H4 (cell line): ENCODE measurements at regions not wholly inside any gene's neighbourhood (a gene's known extent, or its start where the extent isn't known, plus 50 kb on each side); places are given as distances from the start of the nearest gene placed in this dataset.

Experiments
- DNase-seq: peaks from one replicate; pipeline ENCODE4 v3.0.0-alpha.2; 2015; ENCODE audit warnings: low spot score

DNA sequence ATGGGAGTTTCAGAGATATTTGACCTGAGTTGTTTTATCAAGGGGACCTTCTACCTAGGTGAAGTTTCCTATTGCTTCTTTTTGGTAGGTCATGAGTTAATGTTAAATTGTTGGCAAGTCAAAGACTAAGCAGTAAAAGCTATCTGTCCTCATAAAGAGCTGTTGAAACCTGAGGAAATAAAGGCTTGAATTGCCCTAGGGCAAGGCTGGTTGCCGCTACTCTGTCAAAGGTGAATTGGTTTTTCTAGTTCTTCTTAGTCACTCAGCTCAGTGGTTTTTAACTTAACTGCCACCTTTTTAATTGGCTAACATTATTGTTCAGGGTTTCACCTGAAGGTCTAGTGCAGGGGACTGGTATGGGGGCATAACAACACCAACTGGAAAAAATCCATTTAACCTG, 441.6 kb upstream of the FBXO33 start:
- DNase-seq = no peak

DNA sequence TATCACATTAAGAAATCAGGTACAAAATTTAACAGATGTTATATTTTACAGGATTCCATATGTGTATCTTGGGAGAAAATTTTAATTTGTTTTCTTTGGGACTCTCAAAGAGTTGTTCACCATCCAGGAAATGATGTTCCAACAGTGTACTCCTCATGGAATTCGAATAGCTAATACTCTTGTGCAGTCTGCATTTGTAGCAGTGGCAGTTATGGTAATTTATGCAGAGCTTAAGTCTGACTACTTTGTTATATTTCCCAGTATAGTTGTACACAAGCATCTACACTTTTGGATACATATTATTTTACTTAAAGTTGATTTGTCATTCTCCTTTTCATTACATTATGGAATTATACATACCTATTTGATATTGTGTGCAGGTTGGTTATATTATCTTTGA, 436.7 kb upstream of the FBXO33 start:
- DNase-seq = no peak

DNA sequence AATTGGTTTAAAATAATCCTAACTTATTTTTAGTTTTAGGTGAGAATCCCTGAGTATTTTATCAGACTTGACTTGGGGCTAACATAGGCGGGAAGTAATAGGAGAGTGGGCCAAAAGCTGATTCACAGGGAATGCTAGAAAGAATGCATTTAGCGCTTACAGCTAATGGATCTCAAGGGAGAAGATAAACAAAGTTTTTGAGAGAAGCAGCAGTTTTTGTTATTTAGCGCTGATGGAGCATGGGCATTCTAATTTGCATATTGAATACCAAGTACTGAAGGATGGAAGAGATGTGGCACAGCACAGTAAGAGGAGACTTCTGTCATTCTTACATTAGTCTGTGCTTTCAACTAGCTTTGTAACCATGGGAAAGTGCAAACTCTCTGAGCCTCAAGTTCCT, 436.0 kb upstream of the FBXO33 start:
- DNase-seq = no peak

DNA sequence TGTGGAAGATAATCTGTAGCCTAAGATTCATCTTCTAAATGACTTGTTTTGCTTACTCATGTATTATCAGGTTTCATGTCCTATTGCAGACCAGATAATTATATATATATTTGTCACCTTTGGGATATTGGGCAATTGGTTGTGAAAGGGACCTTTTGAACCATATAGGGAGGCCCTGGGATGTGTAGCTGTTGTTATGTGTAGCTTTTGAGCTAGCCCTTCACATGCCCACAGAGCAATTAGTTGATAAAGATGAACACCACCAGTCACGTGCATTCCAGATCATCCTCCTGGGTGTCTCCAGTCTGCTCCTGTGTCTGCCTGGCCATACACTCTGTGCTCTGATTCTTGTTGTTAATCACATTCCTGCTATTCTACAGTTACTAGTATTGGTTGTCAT, 431.2 kb upstream of the FBXO33 start:
- DNase-seq = no peak

DNA sequence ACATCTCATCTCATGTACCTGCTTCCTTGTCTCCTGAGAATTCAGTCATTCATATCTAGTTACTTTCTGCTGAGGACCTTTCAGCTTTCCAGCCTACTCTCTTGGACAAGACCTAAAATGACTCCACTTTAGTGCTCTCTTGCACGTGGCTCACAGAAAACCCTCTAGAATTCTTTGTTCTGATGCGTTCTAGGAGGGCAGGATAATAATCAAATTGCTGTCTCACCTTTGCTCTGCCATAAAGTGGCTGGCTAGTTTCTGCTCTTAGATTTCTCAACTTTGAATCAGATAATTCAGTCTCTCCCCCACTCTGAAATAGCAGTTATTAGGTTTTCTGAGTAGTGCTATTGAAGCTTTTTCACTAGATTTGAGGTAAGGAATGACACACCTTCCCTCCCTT, 429.5 kb upstream of the FBXO33 start:
- DNase-seq = no peak

DNA sequence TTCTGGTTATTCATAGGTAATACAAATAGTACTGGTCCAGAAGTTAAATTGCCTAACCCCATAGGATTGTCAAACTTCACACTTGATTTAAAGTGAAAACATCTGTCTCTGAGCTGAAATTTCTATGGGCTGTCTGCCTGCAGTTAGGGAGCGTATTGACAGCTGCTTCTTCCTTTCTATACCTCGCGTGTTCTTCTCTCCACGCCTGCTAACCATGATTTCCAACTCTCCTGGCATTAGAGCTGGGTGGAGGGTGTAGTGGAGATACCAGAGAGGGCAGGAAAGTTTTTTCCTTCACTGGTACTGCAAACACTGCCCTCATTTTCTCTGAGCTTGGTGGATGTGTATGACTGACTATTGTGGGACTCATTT, 429.0 kb upstream of the FBXO33 start:
- no peak for DNase-seq

DNA sequence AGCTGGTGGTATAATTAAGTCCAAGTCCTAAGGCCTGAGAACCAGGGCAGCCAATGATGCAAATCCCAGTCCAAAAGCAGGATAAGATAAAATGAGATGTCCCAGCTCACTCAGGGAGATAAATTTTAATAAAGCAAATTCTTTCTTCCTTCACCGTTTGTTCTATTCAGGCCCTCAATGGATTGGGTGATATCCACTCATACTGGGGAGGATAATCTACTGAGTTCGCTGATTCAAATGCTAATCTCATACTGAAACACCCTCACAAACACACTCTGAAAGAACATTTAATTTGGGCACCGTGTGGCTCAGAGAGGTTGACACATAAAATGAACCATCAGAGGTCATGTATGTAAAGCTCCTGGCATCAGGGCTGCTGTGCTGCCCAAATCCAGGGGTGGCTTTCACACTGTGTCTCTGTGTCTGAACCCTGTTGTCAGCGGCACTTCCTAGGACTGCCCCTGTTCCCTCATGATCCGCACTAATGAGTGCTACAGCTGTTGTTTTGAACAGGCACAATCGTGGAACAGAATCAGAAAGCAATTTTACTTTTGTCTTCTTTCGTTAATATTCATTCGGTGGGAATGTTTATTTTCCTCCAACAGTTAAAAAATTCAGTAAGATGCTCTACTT, 428.5 kb upstream of the FBXO33 start:
- DNase-seq = no peak

DNA sequence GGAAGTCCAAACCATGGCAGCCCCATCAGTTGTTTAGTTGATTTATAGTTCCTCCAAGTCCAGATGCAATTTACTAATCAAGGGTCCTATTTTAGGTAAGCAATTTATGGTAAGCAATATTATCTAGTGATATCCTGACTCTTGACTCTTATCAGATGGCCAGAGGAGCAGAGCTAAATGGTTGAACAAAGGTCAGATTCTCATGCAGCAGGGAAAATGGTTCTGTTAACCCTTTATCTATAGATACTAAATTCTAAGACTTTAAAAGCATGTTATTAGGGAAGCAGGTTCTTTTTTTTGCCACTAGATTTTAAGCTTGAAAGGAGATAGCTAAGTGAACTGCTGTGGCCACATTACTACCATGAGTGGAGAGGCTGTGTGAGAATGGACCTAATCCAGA, 427.1 kb upstream of the FBXO33 start:
- no peak for DNase-seq

DNA sequence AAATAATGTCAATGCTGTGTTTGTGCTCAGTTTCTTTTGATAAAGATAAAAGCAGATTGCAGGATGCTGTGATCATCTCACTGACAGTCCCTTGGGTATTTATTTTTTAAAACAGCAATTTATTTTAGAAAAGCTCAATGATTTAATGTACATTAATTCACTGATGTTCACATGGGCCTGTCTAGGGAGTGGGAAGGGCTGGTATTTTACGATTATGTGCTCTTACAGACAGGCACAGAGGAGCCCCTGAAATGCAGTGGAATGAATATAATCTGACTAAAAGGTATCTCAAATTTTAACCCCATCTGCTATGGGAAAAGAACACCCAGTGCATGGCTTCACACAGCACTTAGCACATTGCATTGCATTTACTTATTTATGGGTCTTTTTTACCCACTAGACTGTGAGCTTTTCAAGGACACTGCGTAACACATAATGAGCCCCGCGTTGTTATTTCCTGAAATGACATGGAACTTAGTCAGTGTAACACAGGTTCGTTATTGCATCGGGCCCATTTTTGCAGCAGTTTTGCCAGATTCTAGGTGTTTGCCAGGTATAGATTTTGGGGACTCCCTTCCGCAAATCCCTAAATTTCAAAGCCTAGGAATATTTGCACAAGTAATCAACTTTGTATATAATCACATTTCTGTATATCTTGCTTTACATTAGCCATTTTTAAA, 425.3 kb upstream of the FBXO33 start:
- DNase-seq = no peak

DNA sequence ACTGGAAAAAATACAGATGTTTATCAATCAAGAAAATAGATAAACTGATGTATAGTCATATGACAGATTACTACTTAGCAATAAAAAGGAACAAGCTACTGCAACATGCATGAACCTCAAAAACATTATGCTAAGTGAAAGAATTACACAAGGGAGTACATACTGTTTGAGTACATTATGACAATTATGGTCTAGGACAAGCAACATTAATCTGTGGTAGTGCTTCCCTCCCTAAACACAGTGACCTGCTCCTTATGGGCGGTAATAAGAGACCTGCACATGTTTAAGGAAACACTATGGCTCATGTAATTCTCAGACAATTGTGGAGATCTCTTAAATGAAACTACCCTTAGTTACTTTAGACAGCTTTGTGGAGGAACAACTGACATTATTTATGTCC, 421.2 kb upstream of the FBXO33 start:
- no peak for DNase-seq

DNA sequence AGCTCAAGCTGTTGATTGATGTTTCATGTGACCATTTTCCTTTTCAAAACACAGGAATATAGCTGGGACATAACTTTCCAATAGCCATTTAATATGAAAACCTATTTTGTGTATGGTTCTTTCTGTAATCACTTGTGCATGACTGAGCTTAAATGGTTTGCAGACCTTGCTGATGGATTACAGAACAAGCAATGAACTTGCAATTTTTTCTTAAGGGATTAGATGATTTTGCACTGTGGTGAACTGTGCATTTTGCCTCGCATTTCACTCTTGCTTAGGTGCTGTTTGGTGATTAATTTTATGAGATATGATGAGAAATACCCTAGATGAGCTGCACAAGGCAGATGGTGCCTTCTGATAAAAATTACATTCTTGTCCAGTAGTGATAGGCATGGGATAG, 419.0 kb upstream of the FBXO33 start:
- no peak for DNase-seq

DNA sequence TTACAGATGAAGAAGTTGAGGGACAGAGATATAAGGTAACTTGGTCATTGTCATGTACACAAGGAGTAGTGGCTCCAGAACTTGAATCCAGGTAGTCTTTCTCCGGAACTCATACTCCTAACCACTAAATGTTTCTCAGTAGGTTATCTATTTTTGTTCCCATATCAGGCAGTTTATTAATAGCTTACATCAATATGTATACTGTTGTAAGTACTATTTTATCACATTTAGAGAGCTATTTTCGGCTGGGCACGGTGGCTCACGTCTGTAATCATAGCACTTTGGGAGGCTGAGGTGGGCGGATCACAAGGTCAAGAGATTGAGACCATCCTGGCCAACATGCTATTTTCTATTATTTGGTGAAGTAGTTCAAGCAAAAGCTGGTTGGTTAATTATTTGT, 415.6 kb upstream of the FBXO33 start:
- DNase-seq = no peak

DNA sequence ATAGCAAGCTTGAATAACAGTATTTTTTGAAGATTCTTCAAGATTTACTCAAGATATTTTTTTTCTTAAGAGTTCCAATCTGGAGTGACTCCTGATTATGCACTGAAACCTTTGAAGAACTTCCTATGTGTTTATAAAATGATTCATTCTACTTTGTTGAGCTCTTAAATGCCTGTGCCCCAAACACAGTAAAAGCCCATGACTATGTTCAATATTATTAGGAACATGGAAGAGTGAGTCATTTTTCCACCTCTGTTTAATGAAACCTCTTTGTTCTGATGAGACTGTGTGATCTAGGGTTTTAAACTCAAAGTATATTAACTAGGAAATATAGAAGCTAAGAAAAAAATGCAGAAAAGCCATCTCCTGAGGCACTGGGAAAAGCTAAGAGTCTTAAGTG, 415.0 kb upstream of the FBXO33 start:
- DNase-seq = no peak

DNA sequence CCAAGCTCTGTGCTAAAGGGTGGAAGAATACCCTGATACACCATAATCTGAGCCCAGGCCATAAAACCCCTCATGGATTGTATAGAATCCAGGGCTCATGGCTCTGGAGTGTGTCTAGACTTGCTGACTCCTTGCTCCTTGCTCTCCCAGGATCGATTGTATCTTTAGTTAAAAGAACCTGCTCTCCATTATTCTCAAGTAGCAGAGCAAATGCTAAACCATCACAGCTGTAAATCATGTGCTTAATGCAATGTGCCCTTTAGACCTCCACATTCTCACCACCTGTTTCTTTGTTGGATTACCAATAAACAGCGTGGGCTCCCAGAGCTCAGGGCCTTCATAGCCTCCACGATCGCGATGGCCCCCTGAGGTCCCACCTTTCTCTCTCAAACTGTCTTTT, 411.6 kb upstream of the FBXO33 start:
- no peak for DNase-seq

DNA sequence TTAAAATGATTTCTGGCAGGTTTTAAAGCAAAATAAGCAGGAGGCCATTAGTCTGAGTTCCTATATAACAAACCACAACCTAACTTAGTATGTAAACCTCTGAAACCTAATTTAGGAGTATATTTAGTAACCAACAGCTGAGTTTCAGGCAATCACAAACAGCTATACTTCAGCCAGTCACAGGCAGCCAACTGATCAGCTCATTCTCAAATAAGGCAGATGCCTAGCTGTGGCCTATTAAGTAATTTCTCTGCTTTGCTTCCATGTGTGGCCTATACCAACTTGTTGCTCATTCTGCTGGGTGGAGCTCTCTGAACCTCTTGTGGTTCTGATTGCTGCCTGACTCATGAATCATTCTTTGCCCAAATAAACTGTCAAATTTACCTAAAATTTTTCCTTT, 408.9 kb upstream of the FBXO33 start:
- peak; percentile 57 for DNase-seq

DNA sequence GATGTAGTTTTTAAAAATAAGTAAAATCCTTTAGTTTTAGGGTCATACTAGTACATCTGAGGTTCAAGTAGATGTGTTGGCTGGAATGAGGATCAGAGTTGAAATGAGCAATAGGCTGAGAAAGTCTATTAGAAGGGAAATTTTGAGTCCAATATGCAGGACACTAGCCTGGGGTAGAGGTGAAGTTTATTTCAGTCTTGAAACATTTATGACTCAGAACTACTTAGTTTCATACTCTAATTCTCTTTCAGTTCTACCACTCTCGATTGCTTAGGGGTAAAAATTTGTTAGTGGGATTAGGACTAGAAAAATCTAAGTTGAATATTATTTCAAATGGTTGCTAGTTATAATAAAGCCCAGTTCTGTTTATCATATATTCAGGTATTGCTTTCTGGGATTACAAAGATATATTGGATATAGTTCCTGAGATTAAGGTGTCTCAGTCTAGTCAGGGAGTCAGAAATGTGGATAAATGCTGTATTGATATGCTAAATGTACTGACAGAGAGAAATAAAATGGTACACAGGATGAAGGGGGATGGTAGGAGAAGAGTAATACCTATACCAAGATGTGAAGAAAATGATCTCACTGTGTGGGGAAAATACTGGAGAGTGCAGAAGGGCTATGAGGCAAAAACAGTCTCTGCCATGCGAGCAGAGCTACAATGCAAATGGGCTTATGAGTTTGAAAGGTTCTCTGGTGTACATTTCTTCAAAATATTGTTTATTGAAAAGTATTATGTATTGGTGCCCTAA, 395.8 kb upstream of the FBXO33 start:
- no peak for DNase-seq

DNA sequence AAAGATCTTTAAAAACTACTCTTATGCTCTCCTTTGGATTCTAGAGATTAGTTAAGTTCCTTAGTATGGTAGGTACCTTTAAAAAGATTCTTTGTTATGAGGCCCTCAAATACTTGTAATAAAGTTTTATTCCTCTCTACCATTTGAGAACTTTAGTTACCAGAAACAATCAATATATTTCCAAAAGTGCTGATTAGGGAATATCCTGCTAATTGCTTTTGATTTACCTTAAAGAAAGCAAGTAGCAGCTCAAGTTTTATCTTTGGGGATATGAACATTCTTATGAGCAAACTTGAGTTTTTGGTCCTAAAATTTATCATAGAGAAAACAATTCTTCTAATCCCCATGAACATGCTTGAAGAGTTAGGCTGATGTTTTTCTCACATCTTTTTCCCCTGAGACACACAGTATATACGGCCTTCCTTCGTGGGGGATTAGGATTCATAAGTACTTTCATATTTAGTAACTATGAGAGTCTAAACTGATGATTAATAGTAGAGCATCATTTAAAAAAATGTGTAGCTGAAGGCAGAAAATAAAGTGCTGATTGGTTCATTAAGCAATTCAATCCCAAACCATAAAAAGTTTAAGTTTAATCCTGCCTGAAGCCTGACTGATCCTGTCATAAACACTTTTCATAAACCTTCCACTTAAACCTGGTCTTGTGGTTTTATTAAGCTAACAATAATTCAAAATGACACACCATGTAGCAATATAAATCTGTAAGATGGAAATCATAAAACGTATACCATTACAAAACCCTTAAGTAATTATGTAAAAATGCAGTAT, 380.5 kb upstream of the FBXO33 start:
- DNase-seq = no peak

DNA sequence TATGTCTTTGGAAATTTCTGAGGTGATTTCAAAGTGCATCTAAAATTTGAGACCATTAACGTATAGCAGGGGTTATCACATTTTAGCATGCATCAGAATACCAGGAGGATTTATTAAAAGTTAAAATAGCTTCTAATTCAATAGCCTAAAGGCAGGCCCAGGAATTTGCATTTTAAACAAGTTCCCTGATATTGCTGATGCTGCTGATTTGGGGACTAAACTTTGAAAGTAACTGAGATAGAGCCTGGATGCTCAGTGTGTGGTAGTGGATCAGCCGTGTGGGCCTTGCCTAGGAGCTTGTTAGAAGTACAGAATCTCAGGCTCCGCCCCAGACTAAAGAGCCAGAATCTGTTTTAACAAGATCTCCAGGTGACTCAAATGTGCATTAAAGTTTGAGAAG, 375.0 kb upstream of the FBXO33 start:
- DNase-seq = no peak

DNA sequence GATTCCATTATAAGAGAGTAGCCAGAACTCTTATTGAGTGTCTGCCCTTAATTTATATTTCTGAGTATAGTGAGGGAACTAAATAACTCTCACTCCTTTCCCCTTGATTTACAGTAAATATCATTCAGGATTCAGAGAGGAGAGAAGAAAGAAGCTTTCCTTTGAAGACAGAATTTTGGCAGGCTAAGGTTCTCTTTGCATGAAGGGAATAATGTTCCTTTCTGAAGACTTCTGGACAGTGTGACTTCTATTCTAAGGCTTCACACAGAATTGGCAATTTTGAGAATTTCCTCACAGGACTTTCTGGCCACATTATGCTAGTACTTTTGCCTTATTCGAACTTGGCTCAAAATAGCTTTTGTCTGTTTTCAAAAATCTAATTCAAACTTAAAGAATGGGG, 352.2 kb upstream of the FBXO33 start:
- no peak for DNase-seq

DNA sequence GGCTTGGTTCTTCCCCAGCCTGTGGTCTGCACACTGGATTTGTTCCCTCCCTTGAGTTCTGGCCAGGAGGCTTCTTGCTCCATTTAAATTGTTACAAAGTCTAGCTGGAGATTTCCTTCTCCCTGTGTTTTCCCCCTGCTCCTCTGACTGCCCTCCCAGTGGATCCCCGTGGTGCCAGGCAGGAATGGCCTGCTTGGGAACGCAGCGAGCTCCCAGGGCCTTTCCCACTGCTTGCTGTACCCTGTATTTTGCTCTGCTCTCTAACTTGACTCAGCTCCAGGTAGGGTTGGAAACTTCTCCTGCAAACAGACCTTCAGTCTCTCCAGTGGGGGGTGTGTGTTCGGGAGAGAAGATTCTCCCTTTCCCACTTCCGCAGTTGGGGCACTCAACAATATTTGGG, 349.2 kb upstream of the FBXO33 start:
- DNase-seq = no peak

DNA sequence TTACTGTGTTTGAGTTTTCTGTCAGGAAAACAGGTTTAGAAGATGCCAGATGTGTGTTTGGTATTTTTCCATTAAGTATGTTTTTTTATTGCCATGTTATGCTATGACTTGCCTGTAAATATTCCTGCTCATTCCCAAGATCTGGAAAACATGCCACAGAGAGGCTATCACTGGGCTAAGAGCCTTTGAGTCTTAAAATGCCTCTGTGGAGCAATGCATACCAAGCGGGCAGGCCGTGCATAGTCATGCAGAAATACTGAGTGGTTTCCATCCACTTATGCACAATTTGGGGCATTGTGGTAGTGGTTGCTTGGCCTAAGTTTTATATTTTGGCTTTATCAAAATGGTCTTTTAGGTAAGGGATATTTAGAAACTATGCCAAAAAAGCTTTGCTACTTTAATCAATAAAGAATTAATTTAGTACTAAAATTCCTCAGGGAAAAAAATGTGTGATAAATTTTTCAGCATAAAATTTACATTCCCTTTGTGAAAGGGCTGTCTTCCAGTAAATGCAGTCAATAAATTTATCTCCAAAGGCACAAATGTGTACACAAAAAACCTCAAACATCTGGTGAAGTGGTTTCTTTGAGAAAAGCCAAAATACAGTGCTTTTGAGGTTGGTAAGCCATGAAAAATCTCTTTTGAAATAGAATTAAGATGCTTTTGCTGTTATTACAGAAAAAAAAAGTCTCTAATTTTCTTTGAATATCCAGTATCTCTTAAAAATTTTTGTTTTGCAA, 341.3 kb upstream of the FBXO33 start:
- DNase-seq = peak; percentile 25

DNA sequence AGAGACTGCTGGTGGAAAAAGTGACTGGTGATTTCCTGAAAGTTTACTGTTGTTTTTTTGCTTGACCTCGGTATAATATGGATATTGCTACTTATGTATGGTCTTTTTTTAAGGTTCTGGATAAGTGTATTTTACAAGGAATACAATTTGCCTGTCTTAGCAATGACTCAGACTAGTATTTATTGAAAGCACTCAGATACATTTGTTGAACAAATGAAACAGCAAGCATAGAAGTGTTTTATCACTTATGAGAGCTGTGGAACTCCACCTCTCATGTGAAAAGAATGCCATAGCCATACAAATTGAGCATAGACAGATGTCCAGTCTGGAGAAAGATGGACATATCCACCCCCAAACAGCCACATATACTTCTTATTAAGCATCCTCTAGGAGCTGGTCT, 340.4 kb upstream of the FBXO33 start:
- DNase-seq = no peak
